Heart left ventricle (tissue), 16 donors: ENCODE measurements at regions not wholly inside any gene's neighbourhood (a gene's known extent, or its start where the extent isn't known, plus 50 kb on each side); places are given as distances from the start of the nearest gene placed in this dataset.
"Not testable (repeated sequence)": the region's sequence is repeated elsewhere in the genome, so short reads cannot be mapped to it uniquely, and the experiment has no call there.

Experiments used
- ATAC-seq, 4 donors: fragments of 200-7000 bp; cut with Tn5 transposase; one replicate each; pipeline ENCODE4 v1.9.1; 2020 to 2022; ENCODE audit warnings: moderate library complexity in 4 of 4, mild to moderate bottlenecking in 3 of 4, moderate number of reproducible peaks in 1 of 4
- DNase-seq, 5 donors: peaks; one replicate each; pipeline ENCODE4 v3.0.0-alpha.2; 2020
- H3K27ac ChIP-seq, 12 donors: fragments of 200-600 bp; sonication (generic) in 4 of 12; one replicate each; pipeline versions ENCODE4 v1.5.0 to v1.8.0; 2016 to 2022; ENCODE audit warnings: mild to moderate bottlenecking in 2 of 12
- H3K27me3 ChIP-seq, 9 donors: fragments of 200-600 bp; sonication (generic) in 2 of 9; one replicate each; pipeline versions ENCODE4 v1.5.1 to v1.8.0; 2016 to 2022; ENCODE audit warnings: mild to moderate bottlenecking in 3 of 9
- H3K36me3 ChIP-seq, 9 donors: fragments of 200-600 bp; sonication (generic) in 2 of 9; one replicate each; pipeline versions ENCODE4 v1.5.0 to v1.8.0; 2018 to 2022; ENCODE audit warnings: mild to moderate bottlenecking in 2 of 9
- H3K4me1 ChIP-seq, 12 donors: fragments of 200-600 bp; sonication (generic) in 4 of 12; one replicate each; pipeline versions ENCODE4 v1.5.0 to v1.8.0; 2016 to 2022; ENCODE audit warnings: mild to moderate bottlenecking in 3 of 12
- H3K4me3 ChIP-seq, 12 donors: fragments of 200-600 bp; sonication (generic) in 4 of 12; one replicate each; pipeline versions ENCODE4 v1.5.0 to v1.8.0; 2017 to 2022; ENCODE audit warnings: mild to moderate bottlenecking in 9 of 12, moderate library complexity in 4 of 12
- H3K9me3 ChIP-seq, 12 donors: fragments of 200-600 bp; sonication (generic) in 4 of 12; one replicate each; pipeline versions ENCODE4 v1.5.0 to v1.8.0; 2016 to 2022; ENCODE audit warnings: mild to moderate bottlenecking in 1 of 12
- POLR2A ChIP-seq, 2 donors: fragments of 450-650 bp; IDR thresholded peaks; one replicate each; pipeline ENCODE4 v1.6.1; 2017; ENCODE audit warnings: antibody characterized with exemption in 2 of 2, mild to moderate bottlenecking in 2 of 2, moderate library complexity in 2 of 2
- WGBS, 4 donors: extraction: QIAGEN DNeasy Blood & Tissue Kit in 2 of 4; methylation state at CpG; one replicate each; pipeline versions ENCODE4 v1.1.5 to v1.1.7; 2013 to 2018; 5-methylcytosine and 5-hydroxymethylcytosine counted together
- intact Hi-C, 10 donors: fragments of 100-400 bp; cut with DNase I; formaldehyde crosslinking; loops; one replicate each; pipeline versions ENCODE4 v1.11.1 to v1.14.2; 2022
- TF ChIP-seq, protein P1 (sequence below), 12 donors: fragments of 200-600 bp; sonication (generic) in 4 of 12; IDR thresholded peaks; one replicate each; pipeline versions ENCODE4 v1.5.0 to v1.8.0; 2018 to 2022; ENCODE audit warnings: antibody characterized with exemption in 12 of 12, mild to moderate bottlenecking in 5 of 12
- donor health status: ischemic (EF 13 %, LVEDD 7.1; RV severe dilation, severe dysfunction).
- donor health status: healthy with polysubstance abuse.
- donor health status: DM: no; HTN: yes; CAD: no.
- donor health status: DM: no; HTN: no; CAD: no.
- donor health status: ischemic (EF 25% LVEDD 6.9; RV normal size, moderate dysfunction).
- donor health status: ischemic (EF 25% LVEDD 5.7; RV mildly dilated, moderate dysfunction).
- donor health status: healthy.
- donor health status: DM: yes; HTN: yes; CAD: no.
- donor health status: ischemic (EF 35%, LVEDD 5.7; RV mildly dilated, moderate dysfunction).
- donor health status: nonischemic (EF 11% LVEDD 7.7; RV severe dilation, severe dysfunction).
- donor health status: DM: yes; HTN: yes; CAD: no.
- donor health status: PGD.
- donor health status: ischemic (EF 29% LVEDD 5.4; RV normal size, mild dysfunction).
- donor health status: nonischemic (EF 23%, LVEDD 6.1; RV moderate dilation, normal function).

- DNase-seq (no peak), ATAC-seq (no peak)
- no peaks in the 10 kb centered on the region for H3K36me3 ChIP-seq
- TF ChIP-seq, protein P1, sequence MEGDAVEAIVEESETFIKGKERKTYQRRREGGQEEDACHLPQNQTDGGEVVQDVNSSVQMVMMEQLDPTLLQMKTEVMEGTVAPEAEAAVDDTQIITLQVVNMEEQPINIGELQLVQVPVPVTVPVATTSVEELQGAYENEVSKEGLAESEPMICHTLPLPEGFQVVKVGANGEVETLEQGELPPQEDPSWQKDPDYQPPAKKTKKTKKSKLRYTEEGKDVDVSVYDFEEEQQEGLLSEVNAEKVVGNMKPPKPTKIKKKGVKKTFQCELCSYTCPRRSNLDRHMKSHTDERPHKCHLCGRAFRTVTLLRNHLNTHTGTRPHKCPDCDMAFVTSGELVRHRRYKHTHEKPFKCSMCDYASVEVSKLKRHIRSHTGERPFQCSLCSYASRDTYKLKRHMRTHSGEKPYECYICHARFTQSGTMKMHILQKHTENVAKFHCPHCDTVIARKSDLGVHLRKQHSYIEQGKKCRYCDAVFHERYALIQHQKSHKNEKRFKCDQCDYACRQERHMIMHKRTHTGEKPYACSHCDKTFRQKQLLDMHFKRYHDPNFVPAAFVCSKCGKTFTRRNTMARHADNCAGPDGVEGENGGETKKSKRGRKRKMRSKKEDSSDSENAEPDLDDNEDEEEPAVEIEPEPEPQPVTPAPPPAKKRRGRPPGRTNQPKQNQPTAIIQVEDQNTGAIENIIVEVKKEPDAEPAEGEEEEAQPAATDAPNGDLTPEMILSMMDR (IDR thresholded peaks at IDR 0.05), result no peak
- H3K27me3 ChIP-seq, result no peaks in the 10 kb centered on the region
- no peak overlapping the region for H3K27ac ChIP-seq
- intact Hi-C loops, result no loop called here
- 55 to 63% (median 56%) methylated on average over 6 of the region's 6 CpGs for WGBS, 4 donors
- no peaks in the 10 kb centered on the region for H3K9me3 ChIP-seq
- no peak overlapping the region for H3K4me3 ChIP-seq
- no peaks in the 10 kb centered on the region for H3K4me1 ChIP-seq
Measured at GRCh38 chr14:48323665-48324064, 648.3 kb upstream of the MDGA2 start.

- intact Hi-C loops, result no loop called here
- Histone ChIP-seq H3K4me3 (no peak overlapping the region), H3K27me3 (no peaks in the 10 kb centered on the region), H3K9me3 (peaks cover 0 to 3% (median 0%) of the 10 kb centered on the region in 12 donors), H3K4me1 (no peaks in the 10 kb centered on the region), H3K36me3 (no peaks in the 10 kb centered on the region), H3K27ac (no peak overlapping the region)
- TF ChIP-seq, protein P1 (IDR thresholded peaks at IDR 0.05), result no peak
- no peak for TF ChIP-seq POLR2A (IDR thresholded peaks at IDR 0.05)
- ATAC-seq (no peak), DNase-seq (no peak)
Measured at GRCh38 chr14:48319823-48320222, 644.4 kb upstream of the MDGA2 start.

GRCh38 chr14:48304729-48305128 lies 629.3 kb upstream of the MDGA2 start:
- no peaks in the 10 kb centered on the region for H3K36me3 ChIP-seq
- H3K4me1 ChIP-seq, result no peaks in the 10 kb centered on the region
- H3K27me3 ChIP-seq, result no peaks in the 10 kb centered on the region
- ATAC-seq (no peak), DNase-seq (no peak)
- TF ChIP-seq, protein P1 (IDR thresholded peaks at IDR 0.05), result no peak
- TF ChIP-seq POLR2A (IDR thresholded peaks at IDR 0.05), result no peak
- H3K27ac ChIP-seq, result no peak overlapping the region
- no peak overlapping the region for H3K4me3 ChIP-seq
- H3K9me3 ChIP-seq, result peaks cover 0 to 3% (median 0%) of the 10 kb centered on the region in 12 donors
- WGBS, 4 donors, result 69 to 76% (median 74%) methylated on average over 3 of the region's 3 CpGs
- intact Hi-C loops, result no loop called here

- peaks cover 0 to 10% (median 0%) of the 10 kb centered on the region in 12 donors for H3K9me3 ChIP-seq
- TF ChIP-seq POLR2A (IDR thresholded peaks at IDR 0.05), result no peak
- TF ChIP-seq, protein P1 (IDR thresholded peaks at IDR 0.05), result no peak
- no peaks in the 10 kb centered on the region for H3K4me1 ChIP-seq
- no peak overlapping the region for H3K4me3 ChIP-seq
- DNase-seq, result no peak
- H3K27me3 ChIP-seq, result no peaks in the 10 kb centered on the region
- intact Hi-C loops, result no loop called here
- H3K36me3 ChIP-seq, result no peaks in the 10 kb centered on the region
- no peak overlapping the region for H3K27ac ChIP-seq
- no peak for ATAC-seq
Measured at GRCh38 chr14:48289701-48290100, 614.3 kb upstream of the MDGA2 start.

DNA sequence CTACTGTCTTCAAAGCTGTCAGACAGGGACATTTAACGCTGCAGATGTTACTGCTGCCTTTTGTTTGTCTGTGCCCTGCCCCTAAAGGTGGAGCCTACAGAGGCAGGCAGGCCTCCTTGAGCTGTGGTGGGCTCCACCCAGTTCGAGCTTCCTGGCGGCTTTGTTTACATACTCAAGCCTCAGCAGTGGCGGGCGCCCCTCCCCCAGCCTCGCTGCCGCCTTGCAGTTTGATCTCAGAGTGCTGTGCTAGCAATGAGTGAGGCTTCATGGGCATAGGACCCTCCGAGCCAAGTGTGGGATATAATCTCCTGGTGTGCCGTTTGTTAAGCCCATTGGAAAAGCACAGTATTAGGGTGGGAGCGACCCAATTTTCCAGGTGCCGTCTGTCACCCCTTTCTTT lies 609.8 kb upstream of the MDGA2 start:
- H3K27me3 ChIP-seq, H3K4me1 ChIP-seq, H3K4me3 ChIP-seq, ATAC-seq, intact Hi-C loops, H3K36me3 ChIP-seq, H3K27ac ChIP-seq: not testable (repeated sequence)
- peak in 1 of 5 donors; percentile 37 for DNase-seq
- 84 to 93% (median 87%) methylated on average over 7 to 11 of the region's 11 CpGs for WGBS, 4 donors
- peaks cover 0 to 14% (median 0%) of the 10 kb centered on the region in 12 donors for H3K9me3 ChIP-seq
